ENCODE measurements at regions not wholly inside any gene's neighbourhood (a gene's known extent, or its start where the extent isn't known, plus 50 kb on each side); places are given as distances from the start of the nearest gene placed in this dataset.
A peak's percentile ranks its signal among the peaks of the same experiment; 100 is the strongest.
"Not testable (repeated sequence)": the region's sequence is repeated elsewhere in the genome, so short reads cannot be mapped to it uniquely, and the experiment has no call there.

DNA sequence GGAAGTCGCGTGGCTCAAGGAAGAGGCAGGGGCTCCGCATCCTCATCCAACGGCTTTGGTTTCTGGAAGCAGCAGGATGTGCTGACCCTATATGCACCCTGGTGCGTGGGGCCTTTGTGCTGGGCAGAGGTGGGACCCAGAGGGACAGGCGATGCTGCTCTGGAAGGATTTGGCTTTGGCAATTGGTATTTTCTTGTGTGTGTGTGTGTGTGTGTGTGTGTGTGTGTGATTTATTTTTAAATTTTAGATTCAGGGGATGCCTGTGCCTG, 321.9 kb upstream of the ZNF507 start:
- DNase-seq = peak in 1 of 3 donors; percentile 39

DNA sequence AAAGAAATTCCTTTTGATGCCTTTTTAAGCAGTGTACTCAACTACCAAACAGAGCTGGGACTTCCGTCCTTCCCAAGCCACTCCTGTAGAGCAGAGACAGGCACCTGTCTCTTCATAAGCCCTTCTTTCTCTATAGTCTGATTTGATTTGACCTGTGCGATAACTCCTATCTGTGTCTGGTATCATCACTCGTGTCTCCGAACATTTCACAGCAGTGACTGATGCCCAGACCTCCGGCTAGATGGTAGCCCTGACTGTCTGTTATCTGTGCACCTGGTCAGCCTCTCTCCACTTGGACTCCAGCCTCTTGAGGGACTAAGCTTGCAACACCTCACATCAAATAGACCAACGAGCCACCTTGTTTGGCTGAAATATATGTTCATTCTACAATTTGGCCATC, 316.2 kb upstream of the ZNF507 start:
- no peak for DNase-seq

DNA sequence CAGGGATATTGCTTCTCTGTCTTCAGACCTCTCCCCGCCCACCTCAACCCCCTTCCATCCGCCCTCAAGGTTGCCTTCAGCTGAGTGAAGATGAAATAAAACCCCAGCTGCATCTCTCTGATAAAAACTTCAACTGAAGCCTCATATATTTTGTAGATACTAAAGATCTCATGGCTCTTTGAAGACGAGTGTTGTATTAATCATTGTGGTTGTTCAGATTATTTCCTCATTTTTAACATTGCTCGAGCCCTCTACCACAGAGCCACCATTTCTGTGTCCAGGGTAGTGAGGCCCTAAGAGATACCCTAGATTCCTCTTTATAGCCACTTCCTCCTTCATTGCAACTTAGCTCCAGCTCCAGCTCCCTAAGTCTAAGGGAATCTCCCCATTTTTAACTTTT, 312.8 kb upstream of the ZNF507 start:
- DNase-seq = no peak

DNA sequence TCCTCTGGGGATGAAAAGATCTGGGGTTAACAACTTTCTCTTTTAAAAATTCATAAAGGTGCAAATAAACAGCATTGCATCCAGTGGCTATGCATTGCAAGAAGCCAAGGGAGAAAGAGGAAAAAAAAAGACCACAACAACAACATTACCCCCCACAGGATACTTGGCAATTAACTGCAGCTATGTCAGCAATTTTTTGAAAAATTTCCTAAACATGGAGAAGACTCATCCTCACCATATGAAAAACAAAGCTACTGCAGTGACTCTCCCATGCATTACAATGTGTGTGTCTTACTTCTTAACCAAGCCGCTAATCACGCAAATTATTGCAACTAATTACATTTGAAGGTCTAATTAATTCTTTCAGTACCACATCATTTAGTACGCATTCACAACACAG, 309.8 kb upstream of the ZNF507 start:
- no peak for DNase-seq

DNA sequence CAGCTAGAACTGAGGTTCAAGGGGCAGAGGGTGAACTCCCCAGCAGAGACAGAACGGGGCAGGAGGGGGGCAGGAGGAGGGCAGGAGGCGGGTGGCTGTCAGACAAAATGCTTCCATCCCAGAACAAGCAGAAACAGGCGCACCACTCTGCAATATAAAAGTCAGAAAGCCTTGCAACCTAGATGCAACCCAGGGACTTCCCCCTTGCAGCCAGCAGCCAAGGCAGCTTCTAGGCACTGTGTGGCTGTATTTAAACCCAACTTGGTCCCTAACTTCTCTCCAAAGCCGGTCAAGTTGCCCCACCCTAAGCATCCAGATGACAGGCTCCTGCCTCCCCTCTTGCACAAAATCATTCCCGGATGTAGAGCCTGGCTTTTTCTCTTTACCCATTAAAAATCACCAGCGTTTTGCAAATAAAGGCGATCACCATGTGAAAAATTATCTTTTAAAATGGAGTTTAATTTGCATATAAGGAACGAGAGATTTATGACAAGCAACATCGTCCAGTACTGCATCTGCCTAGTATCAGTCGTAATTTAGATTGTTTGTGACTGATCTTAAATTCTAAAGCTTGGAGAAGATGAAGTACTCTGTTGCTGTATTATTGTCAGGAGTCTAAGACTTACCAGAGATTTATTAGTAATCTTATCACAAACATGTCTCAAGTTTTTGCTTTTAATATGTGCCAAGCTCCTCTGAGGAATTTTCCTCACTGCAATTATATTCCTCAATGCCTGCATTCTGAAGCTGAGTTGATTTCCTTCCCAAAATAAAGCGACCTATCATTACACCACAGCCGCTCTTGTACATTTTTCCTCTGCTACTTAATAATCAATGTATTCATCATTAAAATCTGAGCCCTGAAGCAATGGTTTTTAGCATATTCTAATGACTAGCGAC, 307.1 kb upstream of the ZNF507 start:
- DNase-seq = no peak

DNA sequence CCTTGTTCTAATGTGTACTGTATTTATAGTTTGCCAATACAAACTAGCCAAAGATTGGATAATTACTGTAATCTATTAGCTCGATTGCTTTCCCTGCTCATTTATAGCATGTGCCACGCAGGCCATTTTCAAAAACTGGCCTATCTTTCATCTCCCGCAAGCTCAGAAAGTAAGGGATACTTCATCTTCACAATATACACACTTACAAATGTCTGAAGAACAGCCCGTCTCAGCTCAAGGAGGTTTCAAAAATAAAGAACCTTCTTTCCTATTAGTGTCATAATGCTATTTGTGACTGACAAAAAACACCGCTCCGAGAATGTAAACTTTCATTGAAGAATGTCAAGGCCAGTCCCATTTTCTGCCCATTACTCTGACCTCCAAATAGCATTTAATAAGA, 306.4 kb upstream of the ZNF507 start:
- DNase-seq = no peak

DNA sequence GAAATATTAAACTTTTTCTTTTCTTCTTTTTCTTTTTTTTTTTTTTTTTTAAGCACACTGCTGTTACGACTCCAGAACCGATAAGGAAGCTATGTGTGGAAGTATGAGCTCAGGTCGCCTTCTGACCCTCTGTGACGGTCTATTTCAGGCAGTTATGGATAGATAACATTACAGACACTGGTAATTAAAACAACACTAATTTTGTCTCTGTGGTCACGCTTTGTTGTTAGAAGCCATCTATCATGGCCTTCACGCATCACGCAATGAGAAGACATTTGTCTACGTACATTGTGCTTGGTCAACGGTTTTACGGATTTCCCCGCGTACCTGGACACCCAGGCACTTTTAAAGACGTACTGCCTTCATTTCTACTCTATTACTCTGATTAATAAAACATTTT, 306.0 kb upstream of the ZNF507 start:
- no peak for DNase-seq

DNA sequence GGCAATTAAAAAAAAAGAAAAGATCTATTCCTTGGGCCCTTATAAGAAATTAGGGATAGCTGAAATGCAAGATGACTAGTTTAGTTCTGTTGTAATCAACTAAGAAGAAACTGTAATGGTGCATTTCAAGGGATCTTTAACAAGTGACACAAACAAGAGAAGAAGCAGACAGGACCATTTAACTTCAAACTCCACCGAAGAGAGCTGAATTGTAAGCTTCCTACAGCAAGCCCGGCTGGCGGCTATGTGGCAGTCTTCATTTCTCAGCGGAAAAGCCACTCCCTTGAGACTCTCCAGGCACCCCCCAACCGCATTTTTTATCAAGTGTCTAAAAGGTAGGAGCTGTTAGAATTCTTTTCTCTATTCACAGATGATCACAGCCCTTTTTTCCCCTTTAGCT, 305.2 kb upstream of the ZNF507 start:
- no peak for DNase-seq

DNA sequence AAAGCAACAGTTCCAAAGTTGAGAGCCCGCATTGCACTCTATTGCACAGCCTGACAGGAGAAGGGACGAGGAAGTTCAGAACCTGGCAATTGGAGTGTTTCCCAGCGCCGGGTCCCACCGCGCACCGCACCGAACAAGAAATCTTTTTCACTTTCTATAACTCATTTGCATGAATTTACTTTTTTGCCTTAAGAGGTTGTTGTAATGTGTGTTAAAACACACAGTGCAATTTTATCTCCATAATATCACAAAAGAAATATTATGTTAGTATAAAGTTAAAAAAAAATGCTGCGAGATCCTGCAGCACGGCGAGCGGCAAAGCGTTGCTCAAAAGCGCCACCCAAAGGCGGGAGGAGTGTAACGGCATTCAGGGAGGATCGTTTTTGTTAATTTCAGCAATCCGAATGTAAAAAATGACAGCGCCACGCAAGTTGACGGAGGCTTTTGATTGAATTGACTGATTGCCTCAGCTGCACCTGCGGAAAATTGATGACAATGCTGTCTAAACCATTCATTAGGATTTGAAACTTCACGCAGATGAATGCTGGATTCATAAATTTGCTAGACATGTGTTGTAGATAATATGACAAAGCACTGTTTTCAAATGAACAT, 303.6 kb upstream of the ZNF507 start:
- peak in 2 of 3 donors; percentile 76 to 87 for DNase-seq

DNA sequence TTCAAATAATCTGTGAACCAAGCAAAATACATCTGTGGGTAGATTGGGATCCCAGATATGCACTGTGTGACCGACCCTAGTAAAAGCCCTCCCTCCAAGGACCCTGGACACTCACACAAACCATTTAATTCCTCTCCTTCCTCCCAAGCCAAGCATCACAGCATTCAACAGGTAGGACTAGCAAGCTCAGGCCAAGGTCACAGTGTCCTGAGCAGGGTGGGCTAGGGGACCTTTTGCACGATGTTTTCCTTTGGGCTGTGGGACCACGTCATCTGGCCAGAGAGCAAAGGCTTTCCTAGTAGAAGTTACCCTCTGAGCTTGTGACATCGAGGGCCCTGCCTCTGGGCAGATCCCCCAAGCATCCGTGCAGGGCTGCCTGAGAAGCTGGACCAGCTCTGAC, 297.6 kb upstream of the ZNF507 start:
- no peak for DNase-seq

DNA sequence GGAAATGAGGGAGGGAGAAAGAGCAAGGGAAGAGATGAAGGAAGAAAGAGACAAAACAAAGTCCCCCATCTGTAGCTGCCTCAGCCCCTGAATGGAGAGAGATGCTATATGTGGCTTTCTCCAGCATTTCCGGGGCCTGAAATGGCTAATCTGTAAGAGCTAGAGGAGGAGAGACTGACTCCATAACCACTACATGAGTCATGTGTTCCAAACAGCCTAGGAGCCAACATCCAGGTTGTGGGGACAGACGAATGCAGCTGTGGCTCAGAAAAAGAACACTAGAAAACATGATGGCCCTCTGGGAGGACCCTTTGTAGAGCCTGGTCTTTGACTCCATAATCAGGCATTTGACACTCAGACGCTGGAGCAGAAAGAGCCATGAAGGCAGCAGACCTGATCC, 292.0 kb upstream of the ZNF507 start:
- DNase-seq = peak in 1 of 3 donors; percentile 29

DNA sequence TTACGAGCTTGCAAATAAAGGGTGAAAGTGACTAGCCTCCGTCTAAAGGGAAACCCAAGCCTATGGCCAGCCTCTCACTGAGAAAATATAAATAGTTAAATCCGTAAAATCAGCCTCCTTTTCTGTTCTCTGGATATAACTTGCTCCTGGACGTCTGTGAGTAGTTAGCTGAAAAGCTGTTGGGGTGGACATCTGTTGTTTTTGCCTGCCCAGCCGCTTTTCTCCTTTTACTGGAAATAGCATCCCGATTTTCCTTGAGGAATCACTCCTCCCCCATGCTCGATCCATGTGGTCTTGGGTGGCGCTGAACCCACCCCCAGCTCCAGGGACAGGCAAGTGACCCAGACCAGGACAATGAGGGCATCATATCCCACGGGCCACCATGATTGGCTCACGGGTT, 291.5 kb upstream of the ZNF507 start:
- DNase-seq = peak in 2 of 3 donors; percentile 23 to 45

DNA sequence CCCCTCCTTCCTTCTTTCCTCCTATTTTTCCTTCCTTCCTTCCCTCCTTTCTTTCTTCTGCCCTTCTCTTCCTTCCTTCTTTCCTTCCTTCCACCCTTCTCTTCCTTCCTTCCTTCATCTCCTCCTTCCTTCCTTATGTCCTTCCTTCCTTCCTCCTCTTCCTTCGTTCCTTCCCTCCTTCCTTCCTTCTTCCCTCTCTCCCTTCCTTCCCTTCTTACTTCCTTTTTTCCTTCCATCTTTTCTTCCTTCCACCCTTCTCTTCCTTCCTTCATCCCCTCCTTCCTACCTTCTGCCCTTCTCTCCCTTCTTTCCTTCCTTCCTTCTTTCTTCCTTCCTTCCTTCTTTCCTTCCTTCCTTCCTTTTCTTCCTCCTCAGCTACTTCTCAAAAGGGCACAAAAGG, 287.3 kb upstream of the ZNF507 start:
- DNase-seq = no peak

DNA sequence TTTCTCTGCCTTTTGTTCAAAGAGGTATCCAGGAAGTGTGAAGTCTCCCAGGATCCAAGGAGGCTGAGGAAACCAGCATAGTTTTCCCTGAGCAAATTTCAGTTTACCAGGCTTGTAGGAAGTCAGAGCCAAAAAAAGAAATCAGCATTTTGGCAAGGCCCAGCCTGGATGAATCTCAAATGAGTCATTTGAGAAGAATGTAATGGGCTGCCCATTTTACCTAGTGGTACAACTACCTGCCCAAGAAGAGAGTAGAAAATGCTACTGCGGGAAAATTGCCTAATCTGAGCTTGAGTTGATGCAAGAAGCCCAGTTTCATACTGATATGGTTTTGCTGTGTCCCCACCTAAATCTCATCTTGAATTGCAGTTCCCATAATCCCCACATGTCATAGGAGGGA, 284.1 kb upstream of the ZNF507 start:
- no peak for DNase-seq

DNA sequence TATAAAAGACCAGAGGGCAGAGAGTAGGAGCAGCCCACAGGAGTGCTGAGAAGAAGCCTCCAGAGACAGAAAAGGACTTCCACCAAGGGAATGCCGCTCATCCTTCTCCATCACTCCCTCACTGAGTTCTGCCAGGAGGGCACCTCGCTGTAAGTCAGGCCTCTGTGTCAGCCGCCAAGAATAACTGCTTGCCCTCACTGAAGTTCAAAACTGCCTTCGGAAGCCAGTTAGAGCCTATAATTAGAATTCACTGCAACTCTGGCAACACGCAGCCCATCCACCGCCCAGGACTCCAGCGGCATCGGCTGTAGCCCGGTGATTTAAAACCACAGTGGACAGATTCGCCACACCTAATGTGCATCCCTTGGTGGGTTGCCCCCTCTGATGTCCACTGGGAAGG, 281.8 kb upstream of the ZNF507 start:
- no peak for DNase-seq

DNA sequence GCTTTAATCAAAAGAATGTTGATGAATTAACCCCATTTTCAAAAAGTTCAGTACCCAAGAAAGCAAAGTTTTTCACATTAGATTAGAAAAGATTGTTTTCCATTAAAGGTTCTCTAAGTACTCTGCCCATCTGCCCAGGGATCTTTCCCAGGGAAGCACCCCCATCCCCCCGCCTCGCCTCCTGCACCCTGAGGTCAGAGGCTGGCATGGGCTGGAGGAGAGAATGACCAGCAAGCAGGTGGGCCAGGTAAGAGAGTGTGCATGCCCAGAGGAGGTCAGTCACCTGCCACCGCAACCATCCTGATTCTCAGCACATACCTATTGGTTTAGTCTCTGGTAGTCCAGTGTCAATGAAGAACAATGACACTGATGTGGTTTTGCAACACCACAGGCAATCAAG, 279.4 kb upstream of the ZNF507 start:
- no peak for DNase-seq

DNA sequence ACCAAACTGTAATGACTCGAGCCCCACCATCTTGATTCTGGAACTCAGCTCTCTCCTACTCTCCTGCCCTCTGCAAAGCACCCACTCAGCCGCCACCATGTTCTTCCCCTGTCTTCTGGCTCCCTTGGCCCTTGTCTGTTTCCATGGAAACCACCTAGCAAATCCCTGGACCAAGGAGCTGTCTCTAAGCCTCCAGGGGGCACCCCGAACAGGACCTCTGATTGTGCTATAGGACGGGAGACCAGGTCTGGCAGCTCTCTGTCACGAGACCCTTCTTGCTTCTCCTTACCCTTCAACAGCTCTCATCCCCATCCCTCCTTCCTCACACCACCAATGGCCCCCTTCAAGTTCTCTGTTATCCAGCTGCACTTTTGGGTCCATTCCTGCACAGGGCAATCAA, 277.7 kb upstream of the ZNF507 start:
- DNase-seq = no peak

DNA sequence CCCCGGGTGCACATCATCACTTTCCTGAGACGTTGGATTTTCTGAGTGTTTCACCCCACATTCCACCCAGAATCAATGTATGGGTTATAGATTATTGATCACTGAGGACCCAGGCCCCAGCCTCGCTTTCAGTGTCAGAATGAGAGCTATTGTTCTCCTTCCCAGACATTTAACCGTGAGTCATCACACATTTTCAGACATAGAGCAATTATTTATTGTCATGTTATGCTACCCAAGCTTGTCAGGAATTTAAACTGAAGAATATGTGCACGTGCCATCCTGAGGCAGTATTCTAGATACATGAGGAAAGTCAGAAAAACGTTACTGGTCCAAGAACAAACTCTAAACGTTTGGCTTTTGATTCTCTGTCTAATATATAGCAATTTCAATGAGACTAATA, 276.6 kb upstream of the ZNF507 start:
- no peak for DNase-seq

DNA sequence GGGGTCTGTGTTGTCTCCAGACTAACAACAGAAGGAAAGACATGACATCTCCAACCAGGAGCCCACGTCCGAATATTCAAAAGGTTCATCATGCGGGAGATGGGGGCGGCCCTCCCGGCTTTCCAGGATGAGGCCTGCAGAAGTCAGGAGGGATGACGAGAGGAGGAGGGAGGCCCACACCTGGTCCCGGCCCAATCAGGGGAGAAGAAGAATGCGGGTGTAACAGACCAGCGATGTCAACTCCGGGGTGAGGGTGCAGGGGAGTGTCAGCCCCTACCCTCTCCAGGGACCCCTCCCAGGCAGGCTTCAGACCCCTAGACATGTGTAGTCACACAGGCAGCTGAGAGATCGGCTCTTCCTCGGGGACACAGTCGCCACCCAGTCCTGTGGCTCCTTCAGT, 275.3 kb upstream of the ZNF507 start:
- DNase-seq = no peak

DNA sequence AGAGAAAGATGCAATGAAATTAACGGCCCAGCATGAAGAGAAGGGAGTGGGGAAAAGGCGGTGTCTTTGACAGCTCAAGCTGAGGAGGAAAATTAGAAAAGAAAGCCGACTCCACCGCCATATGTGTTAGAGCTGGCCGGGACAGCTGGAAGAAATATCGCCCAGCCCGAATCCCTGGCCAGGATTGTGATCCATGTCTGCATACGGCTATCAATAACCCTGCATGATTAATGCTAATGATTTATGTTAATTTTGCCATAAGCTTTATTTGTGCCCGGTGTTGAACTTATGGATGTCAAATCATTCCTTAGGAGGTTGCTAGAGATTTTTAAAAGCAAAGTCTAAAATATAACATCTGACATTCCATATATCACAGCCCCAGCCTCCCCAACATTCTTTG, 263.4 kb upstream of the ZNF507 start:
- no peak for DNase-seq

DNA sequence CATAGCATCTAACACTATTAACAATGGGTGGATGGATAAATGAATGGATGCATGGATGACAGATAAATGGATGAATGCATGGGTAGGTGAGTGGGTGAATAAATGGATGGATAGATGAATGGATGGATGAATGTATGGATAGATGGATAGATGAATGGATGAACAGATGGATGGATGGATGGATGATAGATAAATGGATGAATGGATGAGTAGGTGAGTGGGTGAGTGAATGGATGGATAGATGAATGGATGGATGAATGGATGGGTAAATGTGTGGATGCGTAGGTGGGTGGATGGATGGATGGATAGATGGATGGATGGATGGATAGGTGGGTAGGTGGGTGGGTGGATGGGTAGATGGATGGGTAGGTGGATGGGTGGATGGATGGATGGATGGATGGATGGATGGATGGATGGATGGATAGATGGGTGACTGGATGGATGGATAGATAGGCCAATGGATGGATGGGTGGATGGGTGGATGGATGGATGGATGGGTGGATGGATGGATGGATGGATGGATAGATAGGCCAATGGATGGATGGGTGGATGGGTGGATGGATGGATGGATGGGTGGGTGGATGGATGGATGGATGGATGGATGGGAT, 260.6 kb upstream of the ZNF507 start:
- not testable (repeated sequence) for DNase-seq

DNA sequence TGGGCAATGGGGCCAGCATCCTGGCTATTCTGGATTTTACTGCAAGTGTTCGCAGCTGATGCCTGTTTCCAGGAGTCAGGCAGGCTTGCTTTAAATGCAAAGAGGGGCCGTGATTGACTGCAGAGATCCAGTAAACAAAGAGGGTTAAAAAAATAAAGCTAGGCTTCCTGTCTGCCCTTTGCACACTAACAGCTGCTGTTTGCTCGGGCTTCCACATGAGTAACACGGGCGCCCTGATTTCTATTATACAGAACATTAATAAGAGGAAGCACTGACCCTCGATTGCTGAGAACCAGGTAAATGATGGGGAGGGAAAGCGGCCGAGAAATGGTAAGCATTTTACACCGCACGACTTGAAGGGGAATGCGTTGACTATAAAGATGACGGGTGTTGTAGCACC, 254.2 kb upstream of the ZNF507 start:
- DNase-seq = no peak

DNA sequence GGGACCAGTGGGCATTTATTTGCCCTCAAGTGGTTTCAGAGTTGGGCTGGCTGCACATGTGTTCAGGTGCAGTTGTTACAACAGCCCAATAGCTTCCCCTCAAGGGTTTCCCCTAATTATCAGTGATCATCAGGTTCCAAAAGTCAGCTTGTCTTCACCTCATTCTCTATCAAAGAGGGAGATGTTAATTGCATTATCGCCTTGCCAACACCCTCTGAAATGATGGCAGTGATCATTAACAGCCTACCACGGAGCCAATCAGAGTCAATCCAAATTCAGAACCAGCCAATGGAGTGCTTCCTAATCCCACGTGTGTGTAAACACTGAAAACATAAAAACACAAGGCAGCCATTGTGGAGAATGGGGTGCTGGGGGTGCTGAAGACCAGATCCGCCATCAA, 248.4 kb upstream of the ZNF507 start:
- no peak for DNase-seq

DNA sequence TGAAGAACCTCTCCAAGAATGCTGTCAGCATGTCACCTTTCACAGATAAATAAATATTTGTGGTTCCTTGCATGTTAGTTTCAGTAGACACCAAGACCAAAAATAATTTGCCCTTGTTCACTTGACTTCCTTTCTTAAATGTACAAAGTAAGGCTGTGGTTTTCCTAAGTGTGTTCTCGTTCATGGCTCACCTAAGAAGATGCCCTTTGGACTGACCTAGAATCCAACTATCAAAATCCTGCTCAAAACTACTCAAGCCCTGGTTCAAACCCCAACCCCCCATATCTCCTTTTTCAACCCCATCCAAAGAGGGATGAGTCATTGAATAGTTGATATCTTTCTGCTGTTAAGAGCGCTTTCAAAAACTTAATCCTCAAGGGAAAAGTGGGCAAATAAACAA, 247.8 kb upstream of the ZNF507 start:
- no peak for DNase-seq

Data from muscle of back (tissue), 3 donors.